GM23248 (cell line): ENCODE measurements at regions not wholly inside any gene's neighbourhood (a gene's known extent, or its start where the extent isn't known, plus 50 kb on each side); places are given as distances from the start of the nearest gene placed in this dataset.

ENCODE experiments used
- DNase-seq: peaks from one replicate; pipeline ENCODE4 v3.0.0-alpha.2; 2015
- H2AFZ ChIP-seq: fragments of 200-600 bp; sonication (generic); 2 replicates; pipeline ENCODE4 v1.6.1; 2016; ENCODE audit warnings: antibody characterized with exemption
- H3F3A ChIP-seq: fragments of 200-600 bp; sonication (generic); 2 replicates; pipeline ENCODE4 v1.6.1; 2016; ENCODE audit warnings: mild to moderate bottlenecking, antibody characterized with exemption, mixed run types; ENCODE audit not compliant: insufficient read depth
- H3K27ac ChIP-seq: fragments of 200-600 bp; sonication (generic); 2 replicates; pipeline ENCODE4 v1.5.1; 2016; ENCODE audit warnings: mild to moderate bottlenecking
- H3K27me3 ChIP-seq: fragments of 200-600 bp; sonication (generic); replicated peaks from 2 replicates; pipeline ENCODE4 v1.6.1; 2016; ENCODE audit warnings: mild to moderate bottlenecking; ENCODE audit not compliant: insufficient read depth
- H3K36me3 ChIP-seq: fragments of 200-600 bp; sonication (generic); 2 replicates; pipeline ENCODE4 v1.6.1; 2016; ENCODE audit warnings: low read depth, mild to moderate bottlenecking
- H3K4me1 ChIP-seq: fragments of 200-600 bp; sonication (generic); 2 replicates; pipeline ENCODE4 v1.6.1; 2016; ENCODE audit warnings: mild to moderate bottlenecking; ENCODE audit not compliant: insufficient read depth
- H3K4me2 ChIP-seq: fragments of 200-600 bp; sonication (generic); one replicate; pipeline ENCODE4 v1.6.1; 2016; ENCODE audit warnings: mild to moderate bottlenecking; ENCODE audit not compliant: unreplicated experiment
- H3K4me3 ChIP-seq: fragments of 200-600 bp; sonication (generic); 2 replicates; pipeline ENCODE4 v1.5.1; 2016; ENCODE audit warnings: mild to moderate bottlenecking
- H3K79me2 ChIP-seq: fragments of 200-600 bp; sonication (generic); 2 replicates; pipeline ENCODE4 v1.6.1; 2016; ENCODE audit warnings: mild to moderate bottlenecking; ENCODE audit not compliant: insufficient read depth
- H3K9ac ChIP-seq: fragments of 200-600 bp; sonication (generic); 2 replicates; pipeline ENCODE4 v1.6.1; 2016; ENCODE audit warnings: mild to moderate bottlenecking
- H3K9me2 ChIP-seq: fragments of 200-600 bp; sonication (generic); 2 replicates; pipeline ENCODE4 v1.6.1; 2016; ENCODE audit warnings: mixed run types, mild to moderate bottlenecking, moderate library complexity; ENCODE audit not compliant: insufficient read depth
- H3K9me3 ChIP-seq: fragments of 200-600 bp; sonication (generic); one replicate; pipeline ENCODE4 v1.6.1; 2017; ENCODE audit warnings: low read depth
- H4K20me1 ChIP-seq: fragments of 200-600 bp; sonication (generic); 2 replicates; pipeline ENCODE4 v1.6.0; 2016; ENCODE audit not compliant: insufficient read depth
- EZH2 ChIP-seq: fragments of 200-600 bp; sonication (generic); IDR thresholded peaks from 2 replicates; pipeline ENCODE4 v1.6.1; 2018; ENCODE audit warnings: antibody characterized with exemption, mild to moderate bottlenecking; ENCODE audit not compliant: insufficient read depth, poor library complexity, severe bottlenecking
- EZH2phosphoT487 ChIP-seq: fragments of 200-600 bp; sonication (generic); IDR thresholded peaks from 2 replicates; pipeline ENCODE4 v1.6.1; 2018; ENCODE audit warnings: antibody characterized with exemption, moderate library complexity, mild to moderate bottlenecking, low read depth; ENCODE audit not compliant: insufficient read depth
- WGBS, 2 experiments: methylation state at CpG; one replicate each; pipeline ENCODE4 v1.1.6; 2015 to 2017; ENCODE audit warnings: low lambda C conversion rate in 2 of 2, low coverage in 1 of 2; ENCODE audit errors: missing lambda C conversion rate in 2 of 2; 5-methylcytosine and 5-hydroxymethylcytosine counted together
- in situ Hi-C: fragments of 300-500 bp; cut with MboI; formaldehyde crosslinking; loops from 2 replicates; pipeline ENCODE4 v1.15.0; 2020

GRCh38 chr5:4001758-4002533 is 406.3 kb downstream of the IRX1 start:
- H3K9ac ChIP-seq = no peak overlapping the region
- no peaks in the 10 kb centered on the region for H3K4me1 ChIP-seq
- H3K9me2 ChIP-seq = no peaks in the 10 kb centered on the region
- DNase-seq = no peak
- no peaks in the 10 kb centered on the region for H3K9me3 ChIP-seq
- in situ Hi-C loops = no loop called here
- no peak overlapping the region for H2AFZ ChIP-seq
- TF ChIP-seq EZH2 = no peak
- WGBS, 2 experiments = 10 to 12% methylated on average over 10 of the region's 10 CpGs
- no peak overlapping the region for H3K27ac ChIP-seq
- no peaks in the 10 kb centered on the region for H3K79me2 ChIP-seq
- H3F3A ChIP-seq = no peaks in the 10 kb centered on the region
- no peak overlapping the region for H3K4me3 ChIP-seq
- no peaks in the 10 kb centered on the region for H3K36me3 ChIP-seq
- H3K27me3 ChIP-seq = no peaks in the 10 kb centered on the region
- no peaks in the 10 kb centered on the region for H4K20me1 ChIP-seq
- H3K4me2 ChIP-seq = no peak overlapping the region

- Histone ChIP-seq H3K27ac (no peak overlapping the region), H3K36me3 (no peaks in the 10 kb centered on the region), H3F3A (no peaks in the 10 kb centered on the region), H3K9me2 (no peaks in the 10 kb centered on the region), H3K27me3 (no peaks in the 10 kb centered on the region), H3K9ac (no peak overlapping the region), H3K4me1 (no peaks in the 10 kb centered on the region), H2AFZ (no peak overlapping the region), H3K4me3 (no peak overlapping the region), H3K79me2 (no peaks in the 10 kb centered on the region), H4K20me1 (no peaks in the 10 kb centered on the region), H3K9me3 (no peaks in the 10 kb centered on the region), H3K4me2 (no peak overlapping the region)
- TF ChIP-seq EZH2 = no peak
- no peak for TF ChIP-seq EZH2phosphoT487
- DNase-seq = no peak
- 68% methylated on average over 11 of the region's 11 CpGs for WGBS, 2 experiments
- in situ Hi-C loops = no loop called here
Measured at GRCh38 chr5:4005335-4005734, 409.7 kb downstream of the IRX1 start.

DNA sequence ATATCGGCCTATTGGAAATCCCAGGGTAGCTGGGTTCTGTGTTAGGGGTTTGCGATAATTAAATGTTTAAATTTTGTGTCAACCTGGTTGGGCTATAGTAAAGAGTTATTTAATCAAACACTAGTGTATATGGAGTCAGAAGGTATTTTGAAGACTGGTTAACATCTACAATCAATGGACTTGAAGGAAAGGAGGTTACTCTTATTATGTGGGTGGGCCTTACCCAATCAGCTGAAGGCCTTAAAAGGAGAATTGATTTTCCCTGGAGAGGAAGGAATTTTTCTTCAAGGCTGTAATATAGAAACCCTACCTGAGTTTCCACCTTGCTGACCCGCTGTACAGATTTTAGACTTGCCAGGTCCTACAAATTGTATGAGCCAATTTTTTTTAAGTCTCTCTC is 411.4 kb downstream of the IRX1 start:
- no peaks in the 10 kb centered on the region for H4K20me1 ChIP-seq
- H3K4me3 ChIP-seq = no peak overlapping the region
- H3K27me3 ChIP-seq = no peaks in the 10 kb centered on the region
- no peaks in the 10 kb centered on the region for H3K36me3 ChIP-seq
- no peak overlapping the region for H3K4me2 ChIP-seq
- 72 to 73% methylated on average over 3 of the region's 3 CpGs for WGBS, 2 experiments
- TF ChIP-seq EZH2 (no peak), EZH2phosphoT487 (no peak)
- no peaks in the 10 kb centered on the region for H3K9me2 ChIP-seq
- in situ Hi-C loops = no loop called here
- no peaks in the 10 kb centered on the region for H3K9me3 ChIP-seq
- no peaks in the 10 kb centered on the region for H3K4me1 ChIP-seq
- H3F3A ChIP-seq = no peaks in the 10 kb centered on the region
- DNase-seq = no peak
- no peaks in the 10 kb centered on the region for H3K79me2 ChIP-seq
- H3K27ac ChIP-seq = no peak overlapping the region
- no peak overlapping the region for H2AFZ ChIP-seq
- H3K9ac ChIP-seq = no peak overlapping the region

DNA sequence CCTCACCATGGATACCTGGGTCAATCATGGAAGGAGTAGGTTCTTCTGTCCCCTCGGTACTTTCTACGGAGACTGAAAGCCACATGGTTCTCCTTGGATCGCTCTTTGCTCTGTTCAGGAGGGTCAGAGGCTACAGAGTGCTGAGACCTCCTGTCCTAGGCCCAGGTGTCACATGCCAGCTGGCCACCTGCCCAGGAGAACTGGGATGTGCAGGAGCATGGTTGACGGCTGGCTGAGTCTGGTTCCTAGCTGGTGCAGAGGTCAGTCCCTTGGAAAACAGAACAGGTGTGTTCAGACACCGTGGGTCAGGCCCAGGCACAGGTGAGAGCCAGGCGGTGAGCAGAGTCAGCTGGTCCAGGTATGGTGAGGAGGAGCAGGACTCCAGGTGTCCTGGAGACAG is 416.3 kb downstream of the IRX1 start:
- Histone ChIP-seq H3K4me3 (no peak overlapping the region), H3K27ac (no peak overlapping the region), H3K27me3 (no peaks in the 10 kb centered on the region), H3K79me2 (no peaks in the 10 kb centered on the region), H2AFZ (no peak overlapping the region), H4K20me1 (no peaks in the 10 kb centered on the region), H3K9me2 (no peaks in the 10 kb centered on the region), H3K4me1 (no peaks in the 10 kb centered on the region), H3K36me3 (no peaks in the 10 kb centered on the region), H3K9me3 (no peaks in the 10 kb centered on the region), H3F3A (no peaks in the 10 kb centered on the region), H3K9ac (no peak overlapping the region), H3K4me2 (no peak overlapping the region)
- in situ Hi-C loops = no loop called here
- DNase-seq = no peak
- TF ChIP-seq EZH2 = no peak
- no peak for TF ChIP-seq EZH2phosphoT487
- 56 to 65% methylated on average over 5 to 6 of the region's 6 CpGs for WGBS, 2 experiments
